ENCODE measurements at regions not wholly inside any gene's neighbourhood (a gene's known extent, or its start where the extent isn't known, plus 50 kb on each side); places are given as distances from the start of the nearest gene placed in this dataset.

GRCh38 chr2:105180491-105180972, 61.0 kb upstream of the GPR45 start:
- no peak overlapping the region for H3K27ac ChIP-seq

GRCh38 chr2:105181282-105181681, 60.3 kb upstream of the GPR45 start:
- H3K9me3 ChIP-seq = no peaks in the 10 kb centered on the region
- H3K36me3 ChIP-seq = no peaks in the 10 kb centered on the region
- no peaks in the 10 kb centered on the region for H3K27me3 ChIP-seq
- no peak overlapping the region for H3K4me3 ChIP-seq
- no peaks in the 10 kb centered on the region for H3K4me1 ChIP-seq
- no peak overlapping the region for H3K27ac ChIP-seq
- DNase-seq = no peak
- TF ChIP-seq POLR2A (IDR thresholded peaks at IDR 0.05) = no peak

More at GRCh38 chr2:105180491-105180972, 61.0 kb upstream of the GPR45 start:
- Histone ChIP-seq H3K36me3 (no peaks in the 10 kb centered on the region), H3K4me3 (no peak overlapping the region), H3K4me1 (no peaks in the 10 kb centered on the region), H3K9me3 (no peaks in the 10 kb centered on the region), H3K27me3 (no peaks in the 10 kb centered on the region)
- no peak for TF ChIP-seq CTCF (IDR thresholded peaks at IDR 0.05)
- no peak for TF ChIP-seq POLR2A (IDR thresholded peaks at IDR 0.05)
- DNase-seq = no peak

- no peaks in the 10 kb centered on the region for H3K36me3 ChIP-seq
- H3K27ac ChIP-seq = no peak overlapping the region
- H3K4me3 ChIP-seq = no peak overlapping the region
- no peaks in the 10 kb centered on the region for H3K9me3 ChIP-seq
- no peaks in the 10 kb centered on the region for H3K4me1 ChIP-seq
- TF ChIP-seq POLR2A (IDR thresholded peaks at IDR 0.05) = no peak
- TF ChIP-seq CTCF (IDR thresholded peaks at IDR 0.05) = no peak
- DNase-seq = no peak
- H3K27me3 ChIP-seq = no peaks in the 10 kb centered on the region
Observed at GRCh38 chr2:105183555-105184323, 57.8 kb upstream of the GPR45 start.

GRCh38 chr2:105184420-105184819, 57.1 kb upstream of the GPR45 start:
- Histone ChIP-seq H3K27ac (no peak overlapping the region), H3K9me3 (no peaks in the 10 kb centered on the region), H3K4me3 (no peak overlapping the region), H3K4me1 (no peaks in the 10 kb centered on the region), H3K27me3 (no peaks in the 10 kb centered on the region), H3K36me3 (no peaks in the 10 kb centered on the region)
- no peak for DNase-seq
- no peak for TF ChIP-seq CTCF (IDR thresholded peaks at IDR 0.05)

GRCh38 chr2:105186967-105187498, 54.5 kb upstream of the GPR45 start:
- Histone ChIP-seq H3K4me1 (no peaks in the 10 kb centered on the region), H3K36me3 (no peaks in the 10 kb centered on the region), H3K27ac (no peak overlapping the region), H3K9me3 (peaks cover 0 to 3% (median 0%) of the 10 kb centered on the region in 4 donors), H3K27me3 (no peaks in the 10 kb centered on the region), H3K4me3 (no peak overlapping the region)
- DNase-seq = no peak
- no peak for TF ChIP-seq POLR2A (IDR thresholded peaks at IDR 0.05)
- TF ChIP-seq CTCF (IDR thresholded peaks at IDR 0.05) = no peak

GRCh38 chr2:105187531-105187930, 54.0 kb upstream of the GPR45 start:
- Histone ChIP-seq H3K4me3 (no peak overlapping the region), H3K36me3 (no peaks in the 10 kb centered on the region), H3K4me1 (no peaks in the 10 kb centered on the region), H3K27me3 (no peaks in the 10 kb centered on the region), H3K9me3 (peaks cover 0 to 3% (median 0%) of the 10 kb centered on the region in 4 donors), H3K27ac (no peak overlapping the region)
- no peak for TF ChIP-seq CTCF (IDR thresholded peaks at IDR 0.05)
- DNase-seq = no peak

Data from Peyer's patch (tissue), 4 donors.